ENCODE measurements at regions not wholly inside any gene's neighbourhood (a gene's known extent, or its start where the extent isn't known, plus 50 kb on each side); places are given as distances from the start of the nearest gene placed in this dataset.

DNA sequence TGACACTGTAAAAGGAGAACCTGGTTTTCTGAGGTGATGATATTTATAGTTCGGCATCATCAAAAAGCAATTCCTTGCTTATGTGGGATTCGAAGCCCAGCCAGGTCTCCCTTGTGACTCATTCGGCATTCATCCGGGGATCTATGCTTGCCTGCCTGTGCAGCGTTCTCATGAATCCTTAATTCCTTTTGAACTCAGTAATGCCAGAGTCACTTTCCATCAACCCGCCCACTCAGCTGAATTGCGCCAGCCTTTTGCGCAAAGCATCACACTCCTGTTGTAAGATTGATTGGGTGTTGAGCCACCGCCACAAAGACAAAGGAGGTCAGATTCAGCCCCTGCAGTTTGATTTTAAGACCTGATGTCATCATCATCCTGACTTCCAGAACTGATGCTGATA, 128.6 kb downstream of the SLC17A6 start:
- WGBS, 2 donors (ENCODE audit: low coverage in 1 of 2): 52 to 71% methylated on average over 3 to 7 of the region's 9 CpGs
- H3K4me1 ChIP-seq: no peaks in the 10 kb centered on the region
- TF ChIP-seq POLR2AphosphoS5 (IDR thresholded peaks at IDR 0.05): no peak
- no peak for TF ChIP-seq EP300 (IDR thresholded peaks at IDR 0.05)
- TF ChIP-seq CTCF (IDR thresholded peaks at IDR 0.05): no peak
- TF ChIP-seq POLR2A (IDR thresholded peaks at IDR 0.05): no peak
- no peaks in the 10 kb centered on the region for H3K27me3 ChIP-seq
- no peaks in the 10 kb centered on the region for H3K36me3 ChIP-seq
- H3K4me3 ChIP-seq: no peak overlapping the region
- no peaks in the 10 kb centered on the region for H3K9me3 ChIP-seq
- ATAC-seq: no peak
- H3K27ac ChIP-seq: no peak overlapping the region

DNA sequence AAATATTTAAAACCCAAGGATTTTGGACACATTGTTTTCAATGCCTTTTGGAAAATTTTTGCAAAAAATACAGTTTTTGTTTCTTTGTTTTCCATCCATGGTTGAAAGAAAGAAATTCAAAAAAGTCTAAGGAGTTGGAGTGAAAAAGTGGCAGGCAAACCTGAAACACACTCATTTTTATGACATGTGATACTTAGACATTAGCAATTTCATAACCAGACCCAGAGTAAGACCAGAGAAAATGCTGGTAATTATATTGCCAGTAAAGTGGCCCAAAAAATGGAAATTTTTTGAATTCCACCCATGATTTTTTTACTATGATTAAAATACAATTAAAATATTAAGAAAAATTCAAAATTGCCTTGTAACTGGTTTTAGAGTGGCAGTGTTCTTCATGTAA, 128.2 kb downstream of the SLC17A6 start:
- no peaks in the 10 kb centered on the region for H3K9me3 ChIP-seq
- H3K4me3 ChIP-seq: no peak overlapping the region
- H3K36me3 ChIP-seq: no peaks in the 10 kb centered on the region
- no peaks in the 10 kb centered on the region for H3K4me1 ChIP-seq
- H3K27ac ChIP-seq: no peak overlapping the region
- TF ChIP-seq EP300 (IDR thresholded peaks at IDR 0.05): no peak
- no peak for TF ChIP-seq POLR2AphosphoS5 (IDR thresholded peaks at IDR 0.05)
- TF ChIP-seq CTCF (IDR thresholded peaks at IDR 0.05): no peak
- no peak for TF ChIP-seq POLR2A (IDR thresholded peaks at IDR 0.05)
- ATAC-seq: no peak
- H3K27me3 ChIP-seq: no peaks in the 10 kb centered on the region

DNA sequence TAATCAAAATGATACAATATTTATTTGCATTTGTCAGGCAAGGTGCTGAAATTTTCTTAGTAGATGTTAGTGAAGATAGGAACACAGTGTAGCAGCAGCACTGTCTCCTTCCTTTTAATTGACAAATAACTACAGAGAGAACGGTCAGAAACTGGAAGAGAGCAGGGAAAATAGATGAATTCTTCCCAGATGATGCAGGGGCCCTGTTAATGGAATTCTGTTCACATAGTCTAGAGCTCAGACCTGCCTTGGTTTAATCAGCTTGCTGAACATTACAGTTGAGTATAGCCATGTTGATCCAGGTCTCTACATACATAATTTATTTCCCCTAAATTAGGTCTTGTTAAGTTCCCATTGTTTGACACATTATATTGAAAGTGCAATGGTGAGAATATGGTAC, 127.4 kb downstream of the SLC17A6 start:
- ATAC-seq: no peak
- 27% methylated on average over 1 of the region's 1 CpG for WGBS, 2 donors (ENCODE audit: low coverage in 1 of 2)
- TF ChIP-seq POLR2A (IDR thresholded peaks at IDR 0.05) (no peak), EP300 (IDR thresholded peaks at IDR 0.05) (no peak), CTCF (IDR thresholded peaks at IDR 0.05) (no peak), POLR2AphosphoS5 (IDR thresholded peaks at IDR 0.05) (no peak)

GRCh38 chr11:22461626-22462025, 123.4 kb downstream of the SLC17A6 start:
- no peak for TF ChIP-seq EP300 (IDR thresholded peaks at IDR 0.05)
- TF ChIP-seq POLR2A (IDR thresholded peaks at IDR 0.05): no peak
- no peak for TF ChIP-seq POLR2AphosphoS5 (IDR thresholded peaks at IDR 0.05)
- no peak for TF ChIP-seq CTCF (IDR thresholded peaks at IDR 0.05)
- no peak overlapping the region for H3K4me3 ChIP-seq
- no peaks in the 10 kb centered on the region for H3K9me3 ChIP-seq
- no peaks in the 10 kb centered on the region for H3K36me3 ChIP-seq
- no peaks in the 10 kb centered on the region for H3K4me1 ChIP-seq
- H3K27me3 ChIP-seq: no peaks in the 10 kb centered on the region
- ATAC-seq: no peak
- 59 to 86% methylated on average over 2 of the region's 2 CpGs for WGBS, 2 donors (ENCODE audit: low coverage in 1 of 2)
- no peak overlapping the region for H3K27ac ChIP-seq

More for the DNA sequence above, 127.4 kb downstream of the SLC17A6 start:
- no peaks in the 10 kb centered on the region for H3K36me3 ChIP-seq
- no peaks in the 10 kb centered on the region for H3K9me3 ChIP-seq
- no peak overlapping the region for H3K4me3 ChIP-seq
- no peaks in the 10 kb centered on the region for H3K27me3 ChIP-seq
- H3K4me1 ChIP-seq: no peaks in the 10 kb centered on the region
- H3K27ac ChIP-seq: no peak overlapping the region

DNA sequence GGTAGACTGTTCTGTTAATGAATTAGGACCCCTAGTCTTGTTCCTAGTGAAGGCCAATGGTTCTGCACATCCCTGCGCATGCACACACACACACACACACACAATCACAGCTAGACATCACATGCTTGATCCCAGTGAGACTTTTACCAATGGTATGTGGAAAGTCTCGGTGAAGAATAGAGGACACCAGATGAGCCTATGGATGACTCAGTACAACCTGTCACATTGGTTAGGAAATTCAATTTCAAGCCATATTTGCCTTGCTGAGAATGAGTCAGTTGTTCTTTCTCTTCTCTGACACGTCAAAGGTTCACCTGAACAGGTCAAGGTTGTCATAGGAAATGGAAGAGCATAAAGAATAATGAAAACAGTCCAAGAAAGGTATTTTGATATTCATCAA, 122.0 kb downstream of the SLC17A6 start:
- no peak for ATAC-seq
- WGBS, 2 donors (ENCODE audit: low coverage in 1 of 2): 85 to 100% methylated on average over 1 to 3 of the region's 3 CpGs
- Histone ChIP-seq H3K9me3 (no peaks in the 10 kb centered on the region), H3K27ac (no peak overlapping the region), H3K4me3 (no peak overlapping the region), H3K27me3 (no peaks in the 10 kb centered on the region), H3K4me1 (no peaks in the 10 kb centered on the region), H3K36me3 (no peaks in the 10 kb centered on the region)
- TF ChIP-seq POLR2A (IDR thresholded peaks at IDR 0.05) (no peak), POLR2AphosphoS5 (IDR thresholded peaks at IDR 0.05) (no peak), CTCF (IDR thresholded peaks at IDR 0.05) (no peak), EP300 (IDR thresholded peaks at IDR 0.05) (no peak)
